Bronchial epithelial cell (primary cell): ENCODE measurements at regions not wholly inside any gene's neighbourhood (a gene's known extent, or its start where the extent isn't known, plus 50 kb on each side); places are given as distances from the start of the nearest gene placed in this dataset.

Experiments used
- DNase-seq: peaks from one replicate; pipeline ENCODE4 v3.0.0-alpha.2; 2010; ENCODE audit warnings: low read depth
- FAIRE-seq: peaks from 2 replicates; lab custom pipeline; 2011; peaks lifted over from hg19 to GRCh38; lab: Jason Lieb, UNC
- H3K27me3 ChIP-seq: 2 replicates; pipeline ENCODE4 v1.5.1; 2011; ENCODE audit warnings: low read length; ENCODE audit not compliant: control insufficient read depth, insufficient read depth
- H3K36me3 ChIP-seq: 2 replicates; pipeline ENCODE4 v1.5.1; 2011; ENCODE audit warnings: low read length; ENCODE audit not compliant: control insufficient read depth, insufficient read depth
- H3K4me3 ChIP-seq: 2 replicates; pipeline ENCODE4 v1.5.1; 2011; ENCODE audit warnings: mild to moderate bottlenecking, low read depth, low read length, control low read depth
- CTCF ChIP-seq: IDR thresholded peaks from 2 replicates; pipeline ENCODE4 v1.5.1; 2011; ENCODE audit warnings: mild to moderate bottlenecking, moderate library complexity, low read length, control low read depth, inconsistent platforms; ENCODE audit not compliant: insufficient read depth, severe bottlenecking

GRCh38 chr1:87840767-87841166 lies 512.1 kb downstream of the LMO4 start:
- TF ChIP-seq CTCF, result no peak
- no peaks in the 10 kb centered on the region for H3K36me3 ChIP-seq
- no peak for DNase-seq
- H3K4me3 ChIP-seq, result no peak overlapping the region
- FAIRE-seq, result no peak
- no peaks in the 10 kb centered on the region for H3K27me3 ChIP-seq

GRCh38 chr1:87841332-87841731 lies 512.7 kb downstream of the LMO4 start:
- no peak for FAIRE-seq

GRCh38 chr1:87842156-87842555 lies 513.5 kb downstream of the LMO4 start:
- no peak for TF ChIP-seq CTCF
- DNase-seq, result no peak
- Histone ChIP-seq H3K27me3 (no peaks in the 10 kb centered on the region), H3K4me3 (no peak overlapping the region), H3K36me3 (no peaks in the 10 kb centered on the region)
- no peak for FAIRE-seq

More at GRCh38 chr1:87841332-87841731, 512.7 kb downstream of the LMO4 start:
- no peak for DNase-seq
- Histone ChIP-seq H3K36me3 (no peaks in the 10 kb centered on the region), H3K27me3 (no peaks in the 10 kb centered on the region), H3K4me3 (no peak overlapping the region)
- TF ChIP-seq CTCF, result no peak

GRCh38 chr1:87844251-87844650 lies 515.6 kb downstream of the LMO4 start:
- no peak for FAIRE-seq
- Histone ChIP-seq H3K4me3 (no peak overlapping the region), H3K36me3 (no peaks in the 10 kb centered on the region), H3K27me3 (no peaks in the 10 kb centered on the region)
- no peak for DNase-seq
- no peak for TF ChIP-seq CTCF

GRCh38 chr1:87851490-87851889 lies 522.8 kb downstream of the LMO4 start:
- DNase-seq (no peak), FAIRE-seq (no peak)
- no peak for TF ChIP-seq CTCF
- no peak overlapping the region for H3K4me3 ChIP-seq
- no peaks in the 10 kb centered on the region for H3K36me3 ChIP-seq
- H3K27me3 ChIP-seq, result no peaks in the 10 kb centered on the region

- no peak for TF ChIP-seq CTCF
- no peak for FAIRE-seq
- no peaks in the 10 kb centered on the region for H3K36me3 ChIP-seq
- no peaks in the 10 kb centered on the region for H3K27me3 ChIP-seq
- H3K4me3 ChIP-seq, result no peak overlapping the region
- DNase-seq, result no peak
These were observed 523.9 kb downstream of the LMO4 start for GRCh38 chr1:87852410-87853161.
